ENCODE measurements at regions not wholly inside any gene's neighbourhood (a gene's known extent, or its start where the extent isn't known, plus 50 kb on each side); places are given as distances from the start of the nearest gene placed in this dataset.

DNA sequence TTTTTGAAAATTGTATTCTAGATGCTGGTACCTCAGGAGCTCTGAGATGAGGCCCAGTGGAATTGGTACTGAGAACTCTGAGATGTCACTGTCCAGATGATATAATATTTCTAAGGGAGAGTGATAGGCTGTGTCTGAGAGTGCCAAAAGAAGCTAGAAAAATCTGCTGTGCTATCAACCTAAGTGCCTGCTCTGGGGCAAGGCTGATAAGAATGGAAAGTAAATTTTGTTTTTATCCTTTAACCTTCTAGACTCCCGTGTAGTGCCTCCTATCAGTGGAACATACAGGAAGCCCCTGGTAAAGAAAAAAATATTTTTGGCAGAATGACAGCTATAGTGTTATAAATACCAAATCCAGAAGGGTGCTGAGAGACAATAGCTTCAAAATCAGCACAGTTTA is 348.2 kb downstream of the TFAP2B start:
- Histone ChIP-seq H3K4me1 (ENCODE audit: control insufficient read depth, insufficient read depth, low read length) (no peaks in the 10 kb centered on the region), H3K4me3 (ENCODE audit: low read depth, low read length) (no peak overlapping the region), H3K36me3 (ENCODE audit: control insufficient read depth in 2 of 2, insufficient read depth in 1 of 2, low read length in 2 of 2) (no peaks in the 10 kb centered on the region), H3K27ac (ENCODE audit: extremely low read depth, low read depth, low read length) (no peak overlapping the region), H3K9me3 (ENCODE audit: control insufficient read depth, insufficient read depth, low read depth, low read length) (no peaks in the 10 kb centered on the region)
- CTCF ChIA-PET: no interaction called here
- POLR2A ChIA-PET: no interaction called here
- TF ChIP-seq ZNF701 (tag by site-specific recombination; IDR thresholded peaks at IDR 0.05) (no peak), ZNF521 (tag by site-specific recombination; IDR thresholded peaks at IDR 0.05) (no peak), ZSCAN23 (tag by site-specific recombination; IDR thresholded peaks at IDR 0.05) (no peak), ZNF350 (tag by site-specific recombination; IDR thresholded peaks at IDR 0.05) (no peak), ZNF121 (tag by site-specific recombination; IDR thresholded peaks at IDR 0.05) (no peak), TRIM28 (IDR thresholded peaks at IDR 0.05; ENCODE audit: borderline replicate concordance, low read length) (no peak), MEIS1 (CRISPR knock-in tag; IDR thresholded peaks at IDR 0.05; ENCODE audit: borderline replicate concordance) (no peak), ZNF155 (tag by site-specific recombination; IDR thresholded peaks at IDR 0.05) (no peak), ZFP41 (tag by site-specific recombination; IDR thresholded peaks at IDR 0.05; ENCODE audit: borderline replicate concordance) (no peak)
- TF ChIP-seq, protein P1, sequence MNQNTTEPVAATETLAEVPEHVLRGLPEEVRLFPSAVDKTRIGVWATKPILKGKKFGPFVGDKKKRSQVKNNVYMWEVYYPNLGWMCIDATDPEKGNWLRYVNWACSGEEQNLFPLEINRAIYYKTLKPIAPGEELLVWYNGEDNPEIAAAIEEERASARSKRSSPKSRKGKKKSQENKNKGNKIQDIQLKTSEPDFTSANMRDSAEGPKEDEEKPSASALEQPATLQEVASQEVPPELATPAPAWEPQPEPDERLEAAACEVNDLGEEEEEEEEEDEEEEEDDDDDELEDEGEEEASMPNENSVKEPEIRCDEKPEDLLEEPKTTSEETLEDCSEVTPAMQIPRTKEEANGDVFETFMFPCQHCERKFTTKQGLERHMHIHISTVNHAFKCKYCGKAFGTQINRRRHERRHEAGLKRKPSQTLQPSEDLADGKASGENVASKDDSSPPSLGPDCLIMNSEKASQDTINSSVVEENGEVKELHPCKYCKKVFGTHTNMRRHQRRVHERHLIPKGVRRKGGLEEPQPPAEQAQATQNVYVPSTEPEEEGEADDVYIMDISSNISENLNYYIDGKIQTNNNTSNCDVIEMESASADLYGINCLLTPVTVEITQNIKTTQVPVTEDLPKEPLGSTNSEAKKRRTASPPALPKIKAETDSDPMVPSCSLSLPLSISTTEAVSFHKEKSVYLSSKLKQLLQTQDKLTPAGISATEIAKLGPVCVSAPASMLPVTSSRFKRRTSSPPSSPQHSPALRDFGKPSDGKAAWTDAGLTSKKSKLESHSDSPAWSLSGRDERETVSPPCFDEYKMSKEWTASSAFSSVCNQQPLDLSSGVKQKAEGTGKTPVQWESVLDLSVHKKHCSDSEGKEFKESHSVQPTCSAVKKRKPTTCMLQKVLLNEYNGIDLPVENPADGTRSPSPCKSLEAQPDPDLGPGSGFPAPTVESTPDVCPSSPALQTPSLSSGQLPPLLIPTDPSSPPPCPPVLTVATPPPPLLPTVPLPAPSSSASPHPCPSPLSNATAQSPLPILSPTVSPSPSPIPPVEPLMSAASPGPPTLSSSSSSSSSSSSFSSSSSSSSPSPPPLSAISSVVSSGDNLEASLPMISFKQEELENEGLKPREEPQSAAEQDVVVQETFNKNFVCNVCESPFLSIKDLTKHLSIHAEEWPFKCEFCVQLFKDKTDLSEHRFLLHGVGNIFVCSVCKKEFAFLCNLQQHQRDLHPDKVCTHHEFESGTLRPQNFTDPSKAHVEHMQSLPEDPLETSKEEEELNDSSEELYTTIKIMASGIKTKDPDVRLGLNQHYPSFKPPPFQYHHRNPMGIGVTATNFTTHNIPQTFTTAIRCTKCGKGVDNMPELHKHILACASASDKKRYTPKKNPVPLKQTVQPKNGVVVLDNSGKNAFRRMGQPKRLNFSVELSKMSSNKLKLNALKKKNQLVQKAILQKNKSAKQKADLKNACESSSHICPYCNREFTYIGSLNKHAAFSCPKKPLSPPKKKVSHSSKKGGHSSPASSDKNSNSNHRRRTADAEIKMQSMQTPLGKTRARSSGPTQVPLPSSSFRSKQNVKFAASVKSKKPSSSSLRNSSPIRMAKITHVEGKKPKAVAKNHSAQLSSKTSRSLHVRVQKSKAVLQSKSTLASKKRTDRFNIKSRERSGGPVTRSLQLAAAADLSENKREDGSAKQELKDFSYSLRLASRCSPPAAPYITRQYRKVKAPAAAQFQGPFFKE (tag by site-specific recombination; IDR thresholded peaks at IDR 0.05; ENCODE audit: borderline replicate concordance): no peak

DNA sequence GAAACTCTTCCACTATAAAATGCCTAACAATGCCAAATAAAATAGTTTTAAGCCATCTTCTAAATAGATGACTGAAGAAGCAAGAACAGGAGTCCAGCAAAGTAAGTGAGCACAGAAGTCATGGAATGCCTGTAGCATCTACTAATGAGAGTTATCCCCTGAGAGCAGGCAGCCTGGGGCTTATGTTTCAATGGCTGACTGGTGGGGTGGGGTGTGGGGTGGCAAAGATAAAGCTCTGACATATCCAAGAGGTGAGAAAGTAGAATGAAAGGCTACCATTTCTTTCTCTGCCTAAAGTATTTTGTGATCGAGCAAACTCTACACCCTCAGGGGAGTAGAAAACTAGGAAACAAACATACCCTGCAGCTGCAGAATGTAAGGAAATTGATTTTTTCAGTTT is 348.8 kb downstream of the TFAP2B start:
- H3K27ac ChIP-seq (ENCODE audit: extremely low read depth, low read depth, low read length): no peak overlapping the region
- ChIA-PET CTCF (no interaction called here), POLR2A (no interaction called here)

DNA sequence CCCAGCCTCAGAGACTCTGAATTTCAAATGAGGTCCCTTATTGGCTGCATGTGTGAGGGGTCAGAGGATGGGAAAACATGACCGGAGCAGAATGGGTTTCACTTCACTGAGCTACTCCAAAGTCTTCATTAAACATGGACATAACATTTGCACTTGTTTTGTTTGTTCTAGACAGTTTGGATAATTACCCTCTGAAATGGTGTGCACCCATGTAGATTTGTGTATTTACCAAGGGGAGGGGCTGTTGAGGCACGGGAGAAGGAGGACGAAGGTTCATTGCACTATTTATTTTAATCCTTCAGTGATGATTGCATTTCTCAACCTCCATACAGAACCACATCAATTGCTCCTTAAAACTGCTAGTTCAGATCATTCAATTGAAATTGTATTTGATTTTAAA is 364.2 kb downstream of the TFAP2B start:
- no peaks in the 10 kb centered on the region for H3K9me3 ChIP-seq (ENCODE audit: control insufficient read depth, insufficient read depth, low read depth, low read length)
- no peak overlapping the region for H3K4me3 ChIP-seq (ENCODE audit: low read depth, low read length)
- no peaks in the 10 kb centered on the region for H3K4me1 ChIP-seq (ENCODE audit: control insufficient read depth, insufficient read depth, low read length)
- no peaks in the 10 kb centered on the region for H3K36me3 ChIP-seq (ENCODE audit: control insufficient read depth in 2 of 2, insufficient read depth in 1 of 2, low read length in 2 of 2)
- TF ChIP-seq OVOL3 (tag by site-specific recombination; IDR thresholded peaks at IDR 0.05): no peak
- ChIA-PET POLR2A (no interaction called here), CTCF (interaction anchor here (1.0 kb wide), 1 partner anchor 50 kb away, joined by 5 read pairs; no protein-coding TSS in a partner anchor)
- no peak overlapping the region for H3K27ac ChIP-seq (ENCODE audit: extremely low read depth, low read depth, low read length)

More for the DNA sequence above, 348.8 kb downstream of the TFAP2B start:
- Histone ChIP-seq H3K36me3 (ENCODE audit: control insufficient read depth in 2 of 2, insufficient read depth in 1 of 2, low read length in 2 of 2) (no peaks in the 10 kb centered on the region), H3K4me3 (ENCODE audit: low read depth, low read length) (no peak overlapping the region), H3K9me3 (ENCODE audit: control insufficient read depth, insufficient read depth, low read depth, low read length) (no peaks in the 10 kb centered on the region), H3K4me1 (ENCODE audit: control insufficient read depth, insufficient read depth, low read length) (no peaks in the 10 kb centered on the region)
- TF ChIP-seq ZNF549 (tag by site-specific recombination; IDR thresholded peaks at IDR 0.05) (no peak), ZNF561 (tag by site-specific recombination; IDR thresholded peaks at IDR 0.05; ENCODE audit: borderline replicate concordance) (no peak), ZNF404 (tag by site-specific recombination; IDR thresholded peaks at IDR 0.05) (no peak), ZNF830 (tag by site-specific recombination; IDR thresholded peaks at IDR 0.05; ENCODE audit: low read depth) (no peak), ZEB2 (tag by site-specific recombination; IDR thresholded peaks at IDR 0.05) (no peak)
- TF ChIP-seq, protein P2, sequence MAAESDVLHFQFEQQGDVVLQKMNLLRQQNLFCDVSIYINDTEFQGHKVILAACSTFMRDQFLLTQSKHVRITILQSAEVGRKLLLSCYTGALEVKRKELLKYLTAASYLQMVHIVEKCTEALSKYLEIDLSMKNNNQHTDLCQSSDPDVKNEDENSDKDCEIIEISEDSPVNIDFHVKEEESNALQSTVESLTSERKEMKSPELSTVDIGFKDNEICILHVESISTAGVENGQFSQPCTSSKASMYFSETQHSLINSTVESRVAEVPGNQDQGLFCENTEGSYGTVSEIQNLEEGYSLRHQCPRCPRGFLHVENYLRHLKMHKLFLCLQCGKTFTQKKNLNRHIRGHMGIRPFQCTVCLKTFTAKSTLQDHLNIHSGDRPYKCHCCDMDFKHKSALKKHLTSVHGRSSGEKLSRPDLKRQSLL (tag by site-specific recombination; IDR thresholded peaks at IDR 0.05): no peak

All from HEK293 (cell line).